Liver (tissue), 8 donors: ENCODE measurements at regions not wholly inside any gene's neighbourhood (a gene's known extent, or its start where the extent isn't known, plus 50 kb on each side); places are given as distances from the start of the nearest gene placed in this dataset.

Source experiments
- DNase-seq: peaks from one replicate; pipeline ENCODE4 v3.0.0-alpha.2; 2017; ENCODE audit warnings: low spot score
- H3K27ac ChIP-seq, 2 donors: one replicate each; pipeline ENCODE4 v1.7.0; 2013; ENCODE audit warnings: inconsistent platforms in 2 of 2, low read length in 2 of 2, control low read depth in 1 of 2, low read depth in 1 of 2, mild to moderate bottlenecking in 1 of 2
- H3K27me3 ChIP-seq, 4 donors: one replicate each; pipeline versions ENCODE4 v1.6.1 to v1.7.0; 2013; ENCODE audit warnings: low read length in 3 of 4, inconsistent platforms in 1 of 4, mild to moderate bottlenecking in 1 of 4, moderate library complexity in 1 of 4; ENCODE audit not compliant: control insufficient read depth in 4 of 4, insufficient read depth in 4 of 4
- H3K36me3 ChIP-seq, 4 donors: one replicate each; pipeline versions ENCODE4 v1.6.1 to v1.7.0; 2013; ENCODE audit warnings: low read length in 3 of 4, mild to moderate bottlenecking in 3 of 4, low read depth in 1 of 4, moderate library complexity in 1 of 4; ENCODE audit not compliant: control insufficient read depth in 4 of 4, insufficient read depth in 3 of 4
- H3K4me1 ChIP-seq, 4 donors: one replicate each; pipeline versions ENCODE4 v1.6.1 to v1.7.0; 2013; ENCODE audit warnings: low read length in 3 of 4, mild to moderate bottlenecking in 3 of 4, moderate library complexity in 1 of 4; ENCODE audit not compliant: control insufficient read depth in 4 of 4, insufficient read depth in 4 of 4
- H3K4me3 ChIP-seq, 3 donors: one replicate each; pipeline versions ENCODE4 v1.6.1 to v1.7.0; 2013; ENCODE audit warnings: low read length in 3 of 3, control low read depth in 1 of 3, low read depth in 1 of 3, mild to moderate bottlenecking in 1 of 3
- H3K9ac ChIP-seq, 2 donors: one replicate each; pipeline ENCODE4 v1.7.0; 2013; ENCODE audit warnings: low read length in 2 of 2, mild to moderate bottlenecking in 2 of 2, moderate library complexity in 2 of 2, control low read depth in 1 of 2, low read depth in 1 of 2
- H3K9me3 ChIP-seq, 4 donors: one replicate each; pipeline versions ENCODE4 v1.6.1 to v1.7.0; 2013; ENCODE audit warnings: low read length in 3 of 4; ENCODE audit not compliant: control insufficient read depth in 4 of 4
- ATF3 ChIP-seq: IDR thresholded peaks from 2 replicates; pipeline ENCODE4 v1.6.1; 2016; ENCODE audit warnings: antibody characterized with exemption
- CTCF ChIP-seq: fragments of 150-350 bp; IDR thresholded peaks from 2 replicates; pipeline ENCODE4 v1.5.1; 2017; ENCODE audit warnings: improper control_type of control experiment, low read depth, low read length; ENCODE audit not compliant: missing input control
- EGR1 ChIP-seq, 2 donors: IDR thresholded peaks; 2 replicates each; pipeline ENCODE4 v1.6.1; 2016 to 2018; ENCODE audit warnings: antibody characterized with exemption in 2 of 2, low read depth in 2 of 2
- FOXA1 ChIP-seq: IDR thresholded peaks from 2 replicates; pipeline ENCODE4 v1.6.1; 2016; ENCODE audit warnings: antibody characterized with exemption
- FOXA2 ChIP-seq: IDR thresholded peaks from 2 replicates; pipeline ENCODE4 v1.6.1; 2016; ENCODE audit warnings: antibody characterized with exemption
- GABPA ChIP-seq, 2 donors: IDR thresholded peaks in 1 of 2; conservative IDR thresholded peaks in 1 of 2; 2 replicates each; pipeline ENCODE4 v1.6.1; 2016; ENCODE audit warnings: antibody characterized with exemption in 2 of 2, mild to moderate bottlenecking in 1 of 2, moderate library complexity in 1 of 2
- HNF4A ChIP-seq, 2 donors: conservative IDR thresholded peaks; 2 replicates each; pipeline ENCODE4 v1.6.1; 2016; ENCODE audit warnings: antibody characterized with exemption in 2 of 2, mild to moderate bottlenecking in 2 of 2
- HNF4G ChIP-seq: IDR thresholded peaks from 2 replicates; pipeline ENCODE4 v1.6.1; 2016; ENCODE audit warnings: antibody characterized with exemption
- JUND ChIP-seq, 2 donors: IDR thresholded peaks; 2 replicates each; pipeline ENCODE4 v1.6.1; 2016; ENCODE audit warnings: antibody characterized with exemption in 2 of 2
- MAX ChIP-seq: IDR thresholded peaks from 2 replicates; pipeline ENCODE4 v1.6.1; 2016; ENCODE audit warnings: antibody characterized with exemption
- RAD21 ChIP-seq, 2 donors: IDR thresholded peaks; 2 replicates each; pipeline ENCODE4 v1.6.1; 2016; ENCODE audit warnings: antibody characterized with exemption in 2 of 2, mild to moderate bottlenecking in 2 of 2
- REST ChIP-seq: IDR thresholded peaks from 2 replicates; pipeline ENCODE4 v1.6.1; 2016; ENCODE audit warnings: antibody characterized with exemption, mild to moderate bottlenecking
- RXRA ChIP-seq, 2 donors: IDR thresholded peaks; 2 replicates each; pipeline ENCODE4 v1.6.1; 2017 to 2018; ENCODE audit warnings: antibody characterized with exemption in 2 of 2, mild to moderate bottlenecking in 1 of 2
- SP1 ChIP-seq: IDR thresholded peaks from 2 replicates; pipeline ENCODE4 v1.6.1; 2018; ENCODE audit warnings: antibody characterized with exemption, mild to moderate bottlenecking
- TAF1 ChIP-seq: conservative IDR thresholded peaks from 2 replicates; pipeline ENCODE4 v1.6.1; 2016; ENCODE audit warnings: antibody characterized with exemption, mild to moderate bottlenecking
- YY1 ChIP-seq: IDR thresholded peaks from 2 replicates; pipeline ENCODE4 v1.6.1; 2016; ENCODE audit warnings: antibody characterized with exemption, mild to moderate bottlenecking
- ZBTB33 ChIP-seq: IDR thresholded peaks from 2 replicates; pipeline ENCODE4 v1.6.1; 2016; ENCODE audit warnings: antibody characterized with exemption
- WGBS: extraction: QIAGEN DNeasy Blood & Tissue Kit; methylation state at CpG from one replicate; pipeline ENCODE4 v1.1.7; 2013; 5-methylcytosine and 5-hydroxymethylcytosine counted together
- donor health status: healthy.
- donor health status: healthy.
- donor health status: healthy.
- donor health status: healthy.
- donor health status: healthy.

GRCh38 chr2:120486946-120487345, 141.0 kb downstream of the INHBB start:
- H3K9me3 ChIP-seq = no peaks in the 10 kb centered on the region
- H3K36me3 ChIP-seq = no peaks in the 10 kb centered on the region
- no peaks in the 10 kb centered on the region for H3K27me3 ChIP-seq
- no peak for DNase-seq
- H3K4me1 ChIP-seq = peaks cover 23 to 48% (median 36%) of the 10 kb centered on the region in 4 donors
- H3K4me3 ChIP-seq = no peak overlapping the region
- 83% methylated on average over 11 of the region's 11 CpGs for WGBS
- H3K9ac ChIP-seq = no peak overlapping the region
- TF ChIP-seq ZBTB33 (no peak), REST (no peak), JUND (IDR thresholded peaks at IDR 0.05) (no peak), EGR1 (IDR thresholded peaks at IDR 0.05; ENCODE audit: low read depth in 2 of 2) (no peak), YY1 (no peak), RXRA (IDR thresholded peaks at IDR 0.05) (no peak), FOXA2 (no peak), MAX (no peak), FOXA1 (no peak), HNF4A (conservative IDR thresholded peaks at IDR 0.05) (no peak), CTCF (no peak), SP1 (no peak), ATF3 (no peak), RAD21 (IDR thresholded peaks at IDR 0.05) (no peak), GABPA (IDR thresholded peaks at IDR 0.05 in 1 of 2, conservative IDR thresholded peaks at IDR 0.05 in 1 of 2) (no peak), TAF1 (no peak), HNF4G (no peak)
- no peak overlapping the region for H3K27ac ChIP-seq

GRCh38 chr2:120488531-120488930, 142.6 kb downstream of the INHBB start:
- WGBS = 62% methylated on average over 6 of the region's 6 CpGs
- Histone ChIP-seq H3K27ac (no peak overlapping the region), H3K9ac (no peak overlapping the region), H3K4me1 (peaks cover 12 to 32% (median 22%) of the 10 kb centered on the region in 4 donors), H3K9me3 (no peaks in the 10 kb centered on the region), H3K27me3 (no peaks in the 10 kb centered on the region), H3K4me3 (no peak overlapping the region), H3K36me3 (no peaks in the 10 kb centered on the region)
- no peak for DNase-seq
- TF ChIP-seq CTCF = no peak
- no peak for TF ChIP-seq FOXA1
- TF ChIP-seq REST = no peak
- TF ChIP-seq EGR1 (IDR thresholded peaks at IDR 0.05; ENCODE audit: low read depth in 2 of 2) = no peak
- TF ChIP-seq RXRA (IDR thresholded peaks at IDR 0.05) = no peak
- TF ChIP-seq SP1 = no peak
- TF ChIP-seq HNF4G = no peak
- no peak for TF ChIP-seq RAD21 (IDR thresholded peaks at IDR 0.05)
- TF ChIP-seq JUND (IDR thresholded peaks at IDR 0.05) = no peak
- no peak for TF ChIP-seq MAX
- TF ChIP-seq ATF3 = no peak
